Activated effector memory CD4-positive, alpha-beta T cell treated with Interleukin-2 at 50 U/mL for 16 hours (primary cell): ENCODE measurements at regions not wholly inside any gene's neighbourhood (a gene's known extent, or its start where the extent isn't known, plus 50 kb on each side); places are given as distances from the start of the nearest gene placed in this dataset.

Experiments used
- DNase-seq: peaks from one replicate; pipeline ENCODE4 v3.0.0-alpha.2; 2020

GRCh38 chr3:170780471-170780870 lies 89.5 kb downstream of the RPL22L1 start:
- no peak for DNase-seq

- no peak for DNase-seq
Observed at GRCh38 chr3:170778240-170779217, 91.5 kb downstream of the RPL22L1 start.

- no peak for DNase-seq
Observed at GRCh38 chr3:170777564-170777926, 92.5 kb downstream of the RPL22L1 start.

- DNase-seq, result no peak
Observed at GRCh38 chr3:170776887-170777563, 93.0 kb downstream of the RPL22L1 start.

GRCh38 chr3:170773682-170774425 lies 96.1 kb downstream of the RPL22L1 start:
- no peak for DNase-seq

GRCh38 chr3:170772175-170772574 lies 97.8 kb downstream of the RPL22L1 start:
- no peak for DNase-seq

GRCh38 chr3:170768334-170768801 lies 101.6 kb downstream of the RPL22L1 start:
- no peak for DNase-seq

GRCh38 chr3:170767576-170767941 lies 102.4 kb downstream of the RPL22L1 start:
- DNase-seq, result no peak

GRCh38 chr3:170766823-170767575 lies 103.0 kb downstream of the RPL22L1 start:
- DNase-seq, result no peak

- no peak for DNase-seq
Observed at GRCh38 chr3:170766253-170766652, 103.7 kb downstream of the RPL22L1 start.

- DNase-seq, result no peak
Observed at GRCh38 chr3:170765419-170766078, 104.4 kb downstream of the RPL22L1 start.

- DNase-seq, result no peak
Observed at GRCh38 chr3:170764017-170764416, 106.0 kb downstream of the RPL22L1 start.

- no peak for DNase-seq
Observed at GRCh38 chr3:170762064-170762463, 107.9 kb downstream of the RPL22L1 start.

- no peak for DNase-seq
Observed at GRCh38 chr3:170761103-170761502, 108.9 kb downstream of the RPL22L1 start.

GRCh38 chr3:170760174-170760526 lies 109.8 kb downstream of the RPL22L1 start:
- no peak for DNase-seq

- DNase-seq, result no peak
Observed at GRCh38 chr3:170759511-170760173, 110.4 kb downstream of the RPL22L1 start.

- no peak for DNase-seq
Observed at GRCh38 chr3:170757038-170757437, 113.0 kb downstream of the RPL22L1 start.

GRCh38 chr3:170754311-170754693 lies 115.7 kb downstream of the RPL22L1 start:
- no peak for DNase-seq

- no peak for DNase-seq
Observed at GRCh38 chr3:170753421-170754310, 116.3 kb downstream of the RPL22L1 start.

GRCh38 chr3:170752571-170753155 lies 117.3 kb downstream of the RPL22L1 start:
- no peak for DNase-seq
